Tibial nerve (tissue), 4 donors: ENCODE measurements at regions not wholly inside any gene's neighbourhood (a gene's known extent, or its start where the extent isn't known, plus 50 kb on each side); places are given as distances from the start of the nearest gene placed in this dataset.

Experiments used
- DNase-seq, 2 donors: peaks; one replicate each; pipeline ENCODE4 v3.0.0-alpha.2; 2019; ENCODE audit warnings: low spot score in 2 of 2
- H3K27ac ChIP-seq, 4 donors: fragments of 200-600 bp; sonication (generic) in 3 of 4; one replicate each; pipeline ENCODE4 v1.5.1; 2017 to 2019; ENCODE audit warnings: mild to moderate bottlenecking in 1 of 4
- H3K27me3 ChIP-seq, 2 donors: fragments of 200-600 bp; sonication (generic) in 1 of 2; one replicate each; pipeline versions ENCODE4 v1.5.1 to v1.6.0; 2017 to 2019
- H3K36me3 ChIP-seq, 3 donors: fragments of 200-600 bp; sonication (generic); one replicate each; pipeline ENCODE4 v1.5.1; 2018 to 2019
- H3K4me1 ChIP-seq, 4 donors: fragments of 200-600 bp; sonication (generic) in 3 of 4; one replicate each; pipeline ENCODE4 v1.5.1; 2017 to 2019
- H3K4me3 ChIP-seq, 4 donors: fragments of 200-600 bp; sonication (generic) in 3 of 4; one replicate each; pipeline ENCODE4 v1.5.1; 2017 to 2019; ENCODE audit warnings: mild to moderate bottlenecking in 1 of 4, moderate library complexity in 1 of 4
- H3K9me3 ChIP-seq, 4 donors: fragments of 200-600 bp; sonication (generic) in 3 of 4; one replicate each; pipeline ENCODE4 v1.5.1; 2017 to 2019
- EP300 ChIP-seq, 2 donors: sonication (generic); formaldehyde crosslinking; IDR thresholded peaks; one replicate each; pipeline ENCODE4 v1.6.1; 2017; ENCODE audit warnings: antibody characterized with exemption in 2 of 2, mild to moderate bottlenecking in 1 of 2
- POLR2A ChIP-seq, 2 donors: fragments of 450-650 bp; IDR thresholded peaks; one replicate each; pipeline ENCODE4 v1.6.1; 2017; ENCODE audit warnings: antibody characterized with exemption in 2 of 2, mild to moderate bottlenecking in 2 of 2, moderate library complexity in 2 of 2
- WGBS, 2 donors: methylation state at CpG; one replicate each; pipeline ENCODE4 v1.1.5; 2018; 5-methylcytosine and 5-hydroxymethylcytosine counted together
- TF ChIP-seq, protein P1 (sequence below), 5 experiments: fragments of 200-600 bp in 3 of 5; fragments of 450-650 bp in 2 of 5; sonication (generic) in 3 of 5; IDR thresholded peaks; one replicate each; pipeline ENCODE4 v1.5.1; 2016 to 2019; ENCODE audit warnings: antibody characterized with exemption in 5 of 5, mild to moderate bottlenecking in 3 of 5, moderate library complexity in 2 of 5

GRCh38 chr18:24940416-24940815, 411.6 kb downstream of the ZNF521 start:
- Histone ChIP-seq H3K4me1 (no peaks in the 10 kb centered on the region), H3K36me3 (no peaks in the 10 kb centered on the region), H3K9me3 (no peaks in the 10 kb centered on the region), H3K4me3 (no peak overlapping the region), H3K27ac (no peak overlapping the region), H3K27me3 (no peaks in the 10 kb centered on the region)
- TF ChIP-seq EP300 (IDR thresholded peaks at IDR 0.05) (no peak), POLR2A (IDR thresholded peaks at IDR 0.05) (no peak)
- TF ChIP-seq, protein P1, sequence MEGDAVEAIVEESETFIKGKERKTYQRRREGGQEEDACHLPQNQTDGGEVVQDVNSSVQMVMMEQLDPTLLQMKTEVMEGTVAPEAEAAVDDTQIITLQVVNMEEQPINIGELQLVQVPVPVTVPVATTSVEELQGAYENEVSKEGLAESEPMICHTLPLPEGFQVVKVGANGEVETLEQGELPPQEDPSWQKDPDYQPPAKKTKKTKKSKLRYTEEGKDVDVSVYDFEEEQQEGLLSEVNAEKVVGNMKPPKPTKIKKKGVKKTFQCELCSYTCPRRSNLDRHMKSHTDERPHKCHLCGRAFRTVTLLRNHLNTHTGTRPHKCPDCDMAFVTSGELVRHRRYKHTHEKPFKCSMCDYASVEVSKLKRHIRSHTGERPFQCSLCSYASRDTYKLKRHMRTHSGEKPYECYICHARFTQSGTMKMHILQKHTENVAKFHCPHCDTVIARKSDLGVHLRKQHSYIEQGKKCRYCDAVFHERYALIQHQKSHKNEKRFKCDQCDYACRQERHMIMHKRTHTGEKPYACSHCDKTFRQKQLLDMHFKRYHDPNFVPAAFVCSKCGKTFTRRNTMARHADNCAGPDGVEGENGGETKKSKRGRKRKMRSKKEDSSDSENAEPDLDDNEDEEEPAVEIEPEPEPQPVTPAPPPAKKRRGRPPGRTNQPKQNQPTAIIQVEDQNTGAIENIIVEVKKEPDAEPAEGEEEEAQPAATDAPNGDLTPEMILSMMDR (IDR thresholded peaks at IDR 0.05) = no peak
- no peak for DNase-seq
- 94 to 95% methylated on average over 6 of the region's 6 CpGs for WGBS, 2 donors

DNA sequence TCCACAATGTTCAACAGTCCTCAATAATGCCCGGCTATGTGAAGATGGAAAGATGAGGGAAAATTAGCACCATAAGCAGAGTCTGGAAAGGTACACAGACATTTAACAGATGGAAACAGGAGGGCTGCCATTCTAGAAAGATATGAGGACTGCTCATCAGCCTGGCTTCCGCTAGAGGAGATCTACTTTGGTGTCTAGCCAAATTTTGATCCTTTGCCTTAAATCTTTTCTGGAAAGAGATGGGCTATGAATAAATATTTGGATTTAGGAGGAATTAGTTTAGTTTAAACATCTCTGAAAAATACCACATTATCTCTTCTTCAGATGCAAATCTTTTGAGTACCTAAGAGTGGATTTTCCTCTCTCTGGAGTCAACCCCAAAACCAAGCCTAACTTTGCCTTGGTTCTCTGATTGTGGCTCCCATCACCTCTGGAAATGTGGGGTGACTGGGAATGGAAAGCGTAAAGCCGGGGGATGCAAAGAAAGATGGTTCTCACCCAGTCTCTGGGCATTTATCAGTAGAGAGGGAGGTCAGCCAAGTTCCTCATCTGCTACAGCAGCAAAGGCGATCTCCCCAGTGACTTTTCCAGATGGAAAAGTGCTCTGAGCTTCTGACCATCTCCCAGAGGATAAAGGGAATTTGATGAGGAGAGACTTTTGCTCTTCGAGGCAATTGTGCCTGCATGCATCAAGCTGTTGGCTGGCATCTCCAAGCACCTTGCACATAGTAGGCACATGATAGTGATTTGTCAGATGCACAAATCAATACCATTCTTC, 410.6 kb downstream of the ZNF521 start:
- TF ChIP-seq POLR2A (IDR thresholded peaks at IDR 0.05) = no peak
- no peak for TF ChIP-seq EP300 (IDR thresholded peaks at IDR 0.05)
- Histone ChIP-seq H3K4me1 (no peaks in the 10 kb centered on the region), H3K27ac (no peak overlapping the region), H3K4me3 (no peak overlapping the region), H3K36me3 (no peaks in the 10 kb centered on the region), H3K9me3 (no peaks in the 10 kb centered on the region), H3K27me3 (no peaks in the 10 kb centered on the region)
- 72 to 75% methylated on average over 6 of the region's 6 CpGs for WGBS, 2 donors
- no peak for DNase-seq

DNA sequence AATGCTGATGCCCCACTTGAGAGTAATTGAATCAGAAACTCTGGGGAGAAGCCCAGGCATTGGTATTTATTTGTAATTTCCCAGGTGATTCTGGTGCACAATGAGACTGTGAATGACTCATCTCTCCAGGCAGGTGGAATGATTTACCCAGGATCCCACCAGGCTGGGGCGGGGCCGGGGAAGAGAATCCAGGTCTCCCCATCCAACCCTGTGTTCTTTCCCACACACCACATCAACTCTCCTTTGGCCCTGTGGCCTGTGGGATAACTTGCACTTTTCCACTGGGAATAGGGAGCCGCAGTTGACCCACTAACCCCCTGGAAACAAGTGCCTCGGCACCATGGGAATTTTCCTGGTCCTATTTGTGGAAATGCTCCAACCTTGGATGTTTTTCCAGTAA, 409.8 kb downstream of the ZNF521 start:
- no peaks in the 10 kb centered on the region for H3K36me3 ChIP-seq
- no peak overlapping the region for H3K27ac ChIP-seq
- H3K9me3 ChIP-seq = no peaks in the 10 kb centered on the region
- DNase-seq = no peak
- no peaks in the 10 kb centered on the region for H3K4me1 ChIP-seq
- H3K27me3 ChIP-seq = no peaks in the 10 kb centered on the region
- TF ChIP-seq, protein P1 (IDR thresholded peaks at IDR 0.05) = no peak
- TF ChIP-seq POLR2A (IDR thresholded peaks at IDR 0.05) = no peak
- TF ChIP-seq EP300 (IDR thresholded peaks at IDR 0.05) = no peak
- 84 to 90% methylated on average over 4 of the region's 4 CpGs for WGBS, 2 donors
- H3K4me3 ChIP-seq = no peak overlapping the region

GRCh38 chr18:24947521-24948305, 404.3 kb downstream of the ZNF521 start:
- H3K27me3 ChIP-seq = no peaks in the 10 kb centered on the region
- H3K27ac ChIP-seq = no peak overlapping the region
- H3K4me1 ChIP-seq = no peaks in the 10 kb centered on the region
- TF ChIP-seq, protein P1 (IDR thresholded peaks at IDR 0.05) = no peak
- TF ChIP-seq POLR2A (IDR thresholded peaks at IDR 0.05) (no peak), EP300 (IDR thresholded peaks at IDR 0.05) (no peak)
- no peaks in the 10 kb centered on the region for H3K36me3 ChIP-seq
- no peak for DNase-seq
- H3K9me3 ChIP-seq = no peaks in the 10 kb centered on the region
- WGBS, 2 donors = 57 to 66% methylated on average over 8 of the region's 8 CpGs
- no peak overlapping the region for H3K4me3 ChIP-seq

DNA sequence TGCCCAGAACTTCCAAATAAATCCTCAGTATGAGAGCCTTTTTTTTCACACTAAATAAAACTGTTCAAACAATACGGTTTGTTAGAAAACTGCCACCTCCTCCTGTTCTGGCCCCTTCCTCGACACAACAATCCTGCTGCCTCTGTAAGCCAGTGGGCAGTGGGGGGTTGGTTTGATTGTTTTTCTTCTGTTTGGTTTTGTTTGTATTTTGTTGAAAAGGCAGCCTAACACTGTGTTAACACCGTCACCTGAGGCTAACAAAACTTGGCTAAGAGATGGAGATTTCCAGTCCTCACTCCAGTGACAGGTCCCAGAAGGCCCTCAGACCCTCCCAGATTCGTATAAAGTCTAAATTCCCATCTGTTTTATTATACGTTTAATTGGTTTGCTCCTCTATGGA, 402.1 kb downstream of the ZNF521 start:
- TF ChIP-seq POLR2A (IDR thresholded peaks at IDR 0.05) (no peak), EP300 (IDR thresholded peaks at IDR 0.05) (no peak)
- TF ChIP-seq, protein P1 (IDR thresholded peaks at IDR 0.05) = no peak
- no peak overlapping the region for H3K4me3 ChIP-seq
- no peaks in the 10 kb centered on the region for H3K36me3 ChIP-seq
- no peaks in the 10 kb centered on the region for H3K4me1 ChIP-seq
- H3K9me3 ChIP-seq = no peaks in the 10 kb centered on the region
- H3K27me3 ChIP-seq = no peaks in the 10 kb centered on the region
- H3K27ac ChIP-seq = no peak overlapping the region
- WGBS, 2 donors = 74 to 79% methylated on average over 5 of the region's 5 CpGs
- DNase-seq = no peak
